GM23338 (cell line): ENCODE measurements at regions not wholly inside any gene's neighbourhood (a gene's known extent, or its start where the extent isn't known, plus 50 kb on each side); places are given as distances from the start of the nearest gene placed in this dataset.

ENCODE experiments used
- ATAC-seq: fragments of 200-7000 bp; cut with Tn5 transposase; 3 replicates; pipeline ENCODE4 v1.9.1; 2020
- DNase-seq: peaks from one replicate; pipeline ENCODE4 v3.0.0-alpha.2; 2015; ENCODE audit warnings: low spot score
- H2AFZ ChIP-seq: fragments of 200-600 bp; sonication (generic); 2 replicates; pipeline ENCODE4 v1.8.0; 2016; ENCODE audit warnings: antibody characterized with exemption, mild to moderate bottlenecking, moderate library complexity
- H3F3A ChIP-seq: fragments of 200-600 bp; sonication (generic); replicated peaks from 2 replicates; pipeline ENCODE4 v1.8.0; 2017; ENCODE audit warnings: antibody characterized with exemption, mixed run types, low read depth
- H3K27ac ChIP-seq: fragments of 200-600 bp; sonication (generic); 2 replicates; pipeline ENCODE4 v1.6.1; 2016; ENCODE audit warnings: low read depth
- H3K27me3 ChIP-seq: fragments of 200-600 bp; sonication (generic); 2 replicates; pipeline ENCODE4 v1.8.0; 2016; ENCODE audit warnings: mild to moderate bottlenecking, mixed run types, moderate library complexity; ENCODE audit not compliant: insufficient read depth
- H3K36me3 ChIP-seq: fragments of 200-600 bp; sonication (generic); 2 replicates; pipeline ENCODE4 v1.8.0; 2016; ENCODE audit warnings: mild to moderate bottlenecking; ENCODE audit not compliant: insufficient read depth
- H3K4me1 ChIP-seq: fragments of 200-600 bp; sonication (generic); 2 replicates; pipeline ENCODE4 v1.8.0; 2016; ENCODE audit warnings: mild to moderate bottlenecking, moderate library complexity; ENCODE audit not compliant: insufficient read depth
- H3K4me2 ChIP-seq: fragments of 200-600 bp; sonication (generic); 2 replicates; pipeline ENCODE4 v1.7.1; 2017; ENCODE audit warnings: mixed run types
- H3K4me3 ChIP-seq: fragments of 200-600 bp; sonication (generic); 2 replicates; pipeline ENCODE4 v1.6.1; 2016; ENCODE audit warnings: mixed run types
- H3K79me2 ChIP-seq: fragments of 200-600 bp; sonication (generic); replicated peaks from 2 replicates; pipeline ENCODE4 v1.8.0; 2017; ENCODE audit warnings: mild to moderate bottlenecking; ENCODE audit not compliant: insufficient read depth
- H3K9me2 ChIP-seq: fragments of 200-600 bp; sonication (generic); 2 replicates; pipeline ENCODE4 v1.8.0; 2017; ENCODE audit not compliant: insufficient read depth
- H4K20me1 ChIP-seq: fragments of 200-600 bp; sonication (generic); replicated peaks from 2 replicates; pipeline ENCODE4 v1.8.0; 2017; ENCODE audit warnings: mild to moderate bottlenecking; ENCODE audit not compliant: insufficient read depth
- H3K27ac Mint-ChIP-seq: 2 replicates; pipeline ENCODE4 v1.8.0; 2020; ENCODE audit warnings: inconsistent platforms, mild to moderate bottlenecking, moderate library complexity, mixed read lengths
- H3K27me3 Mint-ChIP-seq: 3 replicates; pipeline ENCODE4 v1.8.0; 2022; ENCODE audit warnings: low read depth, mild to moderate bottlenecking, moderate library complexity, mixed read lengths, inconsistent platforms; ENCODE audit not compliant: insufficient read depth, poor library complexity
- H3K36me3 Mint-ChIP-seq: 3 replicates; pipeline ENCODE4 v1.8.0; 2021; ENCODE audit warnings: low read depth, mild to moderate bottlenecking, inconsistent platforms, moderate library complexity, mixed read lengths
- H3K4me1 Mint-ChIP-seq: 3 replicates; pipeline ENCODE4 v1.8.0; 2020; ENCODE audit warnings: mild to moderate bottlenecking, inconsistent platforms, mixed read lengths
- H3K4me3 Mint-ChIP-seq: 3 replicates; pipeline ENCODE4 v1.8.0; 2021; ENCODE audit warnings: moderate library complexity, mild to moderate bottlenecking, inconsistent platforms, mixed read lengths
- H3K9me3 Mint-ChIP-seq: 3 replicates; pipeline ENCODE4 v1.8.0; 2020; ENCODE audit warnings: moderate library complexity, mild to moderate bottlenecking, inconsistent platforms, mixed read lengths
- CREB1 ChIP-seq: fragments of 250-450 bp; sonication (Bioruptor Pico); IDR thresholded peaks from 2 replicates; pipeline ENCODE4 v1.5.0; 2020; ENCODE audit warnings: low read depth, mild to moderate bottlenecking, moderate library complexity
- EZH2 ChIP-seq: fragments of 200-600 bp; sonication (generic); IDR thresholded peaks from one replicate; pipeline ENCODE4 v1.8.0; 2017; ENCODE audit warnings: antibody characterized with exemption, mild to moderate bottlenecking, low read depth; ENCODE audit not compliant: unreplicated experiment
- EZH2phosphoT487 ChIP-seq: fragments of 200-600 bp; sonication (generic); IDR thresholded peaks from one replicate; pipeline ENCODE4 v1.8.1; 2018; ENCODE audit warnings: antibody characterized with exemption; ENCODE audit not compliant: unreplicated experiment
- JUNB ChIP-seq: IDR thresholded peaks from one replicate; pipeline ENCODE4 v1.6.1; 2016; ENCODE audit warnings: antibody characterized with exemption; ENCODE audit not compliant: unreplicated experiment
- NANOG ChIP-seq: IDR thresholded peaks from 2 replicates; pipeline ENCODE4 v1.6.1; 2016; ENCODE audit warnings: antibody characterized with exemption, borderline replicate concordance
- POLR2AphosphoS5 ChIP-seq: IDR thresholded peaks from 2 replicates; pipeline ENCODE4 v1.6.1; 2016; ENCODE audit warnings: antibody characterized with exemption, low read depth
- STAT1 ChIP-seq: IDR thresholded peaks from one replicate; pipeline ENCODE4 v1.6.1; 2016; ENCODE audit warnings: antibody characterized with exemption; ENCODE audit not compliant: unreplicated experiment
- ZNF114 ChIP-seq: fragments of 250-450 bp; sonication (Bioruptor Pico); IDR thresholded peaks from 2 replicates; pipeline ENCODE4 v1.5.0; 2020; ENCODE audit warnings: mild to moderate bottlenecking, moderate library complexity
- ZNF331 ChIP-seq: fragments of 250-450 bp; sonication (Bioruptor Pico); IDR thresholded peaks from 2 replicates; pipeline ENCODE4 v1.5.0; 2020; ENCODE audit warnings: low read depth, mild to moderate bottlenecking, moderate library complexity
- TF ChIP-seq, protein P1 (sequence below): IDR thresholded peaks from 2 replicates; pipeline ENCODE4 v1.6.1; 2016; ENCODE audit warnings: antibody characterized with exemption
- TF ChIP-seq, protein P2 (sequence below): fragments of 250-450 bp; sonication (Bioruptor Pico); IDR thresholded peaks from 2 replicates; pipeline ENCODE4 v1.5.0; 2020; ENCODE audit warnings: mild to moderate bottlenecking, moderate library complexity
- TF ChIP-seq, protein P3 (sequence below): IDR thresholded peaks from one replicate; pipeline ENCODE4 v1.6.1; 2018; ENCODE audit warnings: antibody characterized with exemption; ENCODE audit not compliant: unreplicated experiment

DNA sequence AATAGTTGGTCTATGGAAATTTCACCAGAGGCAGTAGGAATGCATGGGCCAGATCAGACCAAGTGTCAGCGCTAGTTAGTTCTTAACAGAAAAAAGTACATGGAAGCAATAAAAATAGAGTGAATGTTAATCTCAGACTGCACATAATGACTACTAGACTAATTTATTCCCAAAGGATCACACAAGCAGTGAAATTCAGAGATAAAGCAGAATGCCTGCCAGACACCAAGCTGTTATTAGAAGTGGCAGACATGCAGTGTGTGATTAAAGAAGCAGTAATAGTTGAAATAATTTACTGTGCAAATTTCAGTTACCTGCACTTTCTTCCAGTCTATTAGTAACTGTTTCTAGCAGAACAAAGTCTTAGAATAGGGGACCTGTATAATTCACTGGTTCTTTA is 1024.2 kb downstream of the CDH9 start:
- no peak overlapping the region for H3K4me3 ChIP-seq
- Mint-ChIP-seq H3K36me3 (no peaks in the 10 kb centered on the region), H3K4me1 (no peaks in the 10 kb centered on the region), H3K9me3 (no peaks in the 10 kb centered on the region), H3K27ac (no peak overlapping the region), H3K4me3 (no peak overlapping the region), H3K27me3 (no peaks in the 10 kb centered on the region)
- no peaks in the 10 kb centered on the region for H4K20me1 ChIP-seq
- DNase-seq = no peak
- no peaks in the 10 kb centered on the region for H3K9me2 ChIP-seq
- H2AFZ ChIP-seq = no peak overlapping the region
- no peaks in the 10 kb centered on the region for H3F3A ChIP-seq
- H3K4me2 ChIP-seq = no peak overlapping the region
- no peaks in the 10 kb centered on the region for H3K27me3 ChIP-seq
- ATAC-seq = no peak
- H3K27ac ChIP-seq = no peak overlapping the region
- no peaks in the 10 kb centered on the region for H3K4me1 ChIP-seq
- no peaks in the 10 kb centered on the region for H3K79me2 ChIP-seq
- H3K36me3 ChIP-seq = no peaks in the 10 kb centered on the region
- TF ChIP-seq STAT1 = no peak

DNA sequence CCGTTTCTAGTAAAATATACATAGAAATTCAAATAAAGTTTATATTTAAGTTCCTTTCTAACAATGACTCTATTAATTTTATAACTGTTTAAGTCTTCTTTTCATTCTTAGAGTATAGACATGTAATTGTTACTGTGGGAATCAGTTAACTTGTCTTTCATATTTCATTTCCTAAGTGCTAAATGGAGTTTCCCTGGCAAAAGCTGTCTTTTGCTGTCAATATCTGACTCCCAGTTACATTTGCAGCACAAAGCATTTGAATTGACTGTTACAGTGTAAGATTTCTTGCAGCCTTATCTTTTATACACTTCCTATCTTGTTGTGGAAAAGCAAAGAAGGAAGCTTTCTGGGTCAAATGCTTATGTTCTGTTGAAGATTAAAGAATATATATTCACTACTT is 1026.3 kb downstream of the CDH9 start:
- no peaks in the 10 kb centered on the region for H3F3A ChIP-seq
- H3K27me3 ChIP-seq = no peaks in the 10 kb centered on the region
- no peak overlapping the region for H2AFZ ChIP-seq
- no peaks in the 10 kb centered on the region for H3K79me2 ChIP-seq
- H3K27ac Mint-ChIP-seq = no peak overlapping the region
- TF ChIP-seq POLR2AphosphoS5 (no peak), ZNF331 (CRISPR knock-in tag) (no peak), STAT1 (no peak), EZH2phosphoT487 (no peak), JUNB (no peak), EZH2 (no peak), CREB1 (CRISPR knock-in tag) (no peak), NANOG (no peak), ZNF114 (no peak)
- TF ChIP-seq, protein P1, sequence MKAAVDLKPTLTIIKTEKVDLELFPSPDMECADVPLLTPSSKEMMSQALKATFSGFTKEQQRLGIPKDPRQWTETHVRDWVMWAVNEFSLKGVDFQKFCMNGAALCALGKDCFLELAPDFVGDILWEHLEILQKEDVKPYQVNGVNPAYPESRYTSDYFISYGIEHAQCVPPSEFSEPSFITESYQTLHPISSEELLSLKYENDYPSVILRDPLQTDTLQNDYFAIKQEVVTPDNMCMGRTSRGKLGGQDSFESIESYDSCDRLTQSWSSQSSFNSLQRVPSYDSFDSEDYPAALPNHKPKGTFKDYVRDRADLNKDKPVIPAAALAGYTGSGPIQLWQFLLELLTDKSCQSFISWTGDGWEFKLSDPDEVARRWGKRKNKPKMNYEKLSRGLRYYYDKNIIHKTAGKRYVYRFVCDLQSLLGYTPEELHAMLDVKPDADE = no peak
- TF ChIP-seq, protein P2, sequence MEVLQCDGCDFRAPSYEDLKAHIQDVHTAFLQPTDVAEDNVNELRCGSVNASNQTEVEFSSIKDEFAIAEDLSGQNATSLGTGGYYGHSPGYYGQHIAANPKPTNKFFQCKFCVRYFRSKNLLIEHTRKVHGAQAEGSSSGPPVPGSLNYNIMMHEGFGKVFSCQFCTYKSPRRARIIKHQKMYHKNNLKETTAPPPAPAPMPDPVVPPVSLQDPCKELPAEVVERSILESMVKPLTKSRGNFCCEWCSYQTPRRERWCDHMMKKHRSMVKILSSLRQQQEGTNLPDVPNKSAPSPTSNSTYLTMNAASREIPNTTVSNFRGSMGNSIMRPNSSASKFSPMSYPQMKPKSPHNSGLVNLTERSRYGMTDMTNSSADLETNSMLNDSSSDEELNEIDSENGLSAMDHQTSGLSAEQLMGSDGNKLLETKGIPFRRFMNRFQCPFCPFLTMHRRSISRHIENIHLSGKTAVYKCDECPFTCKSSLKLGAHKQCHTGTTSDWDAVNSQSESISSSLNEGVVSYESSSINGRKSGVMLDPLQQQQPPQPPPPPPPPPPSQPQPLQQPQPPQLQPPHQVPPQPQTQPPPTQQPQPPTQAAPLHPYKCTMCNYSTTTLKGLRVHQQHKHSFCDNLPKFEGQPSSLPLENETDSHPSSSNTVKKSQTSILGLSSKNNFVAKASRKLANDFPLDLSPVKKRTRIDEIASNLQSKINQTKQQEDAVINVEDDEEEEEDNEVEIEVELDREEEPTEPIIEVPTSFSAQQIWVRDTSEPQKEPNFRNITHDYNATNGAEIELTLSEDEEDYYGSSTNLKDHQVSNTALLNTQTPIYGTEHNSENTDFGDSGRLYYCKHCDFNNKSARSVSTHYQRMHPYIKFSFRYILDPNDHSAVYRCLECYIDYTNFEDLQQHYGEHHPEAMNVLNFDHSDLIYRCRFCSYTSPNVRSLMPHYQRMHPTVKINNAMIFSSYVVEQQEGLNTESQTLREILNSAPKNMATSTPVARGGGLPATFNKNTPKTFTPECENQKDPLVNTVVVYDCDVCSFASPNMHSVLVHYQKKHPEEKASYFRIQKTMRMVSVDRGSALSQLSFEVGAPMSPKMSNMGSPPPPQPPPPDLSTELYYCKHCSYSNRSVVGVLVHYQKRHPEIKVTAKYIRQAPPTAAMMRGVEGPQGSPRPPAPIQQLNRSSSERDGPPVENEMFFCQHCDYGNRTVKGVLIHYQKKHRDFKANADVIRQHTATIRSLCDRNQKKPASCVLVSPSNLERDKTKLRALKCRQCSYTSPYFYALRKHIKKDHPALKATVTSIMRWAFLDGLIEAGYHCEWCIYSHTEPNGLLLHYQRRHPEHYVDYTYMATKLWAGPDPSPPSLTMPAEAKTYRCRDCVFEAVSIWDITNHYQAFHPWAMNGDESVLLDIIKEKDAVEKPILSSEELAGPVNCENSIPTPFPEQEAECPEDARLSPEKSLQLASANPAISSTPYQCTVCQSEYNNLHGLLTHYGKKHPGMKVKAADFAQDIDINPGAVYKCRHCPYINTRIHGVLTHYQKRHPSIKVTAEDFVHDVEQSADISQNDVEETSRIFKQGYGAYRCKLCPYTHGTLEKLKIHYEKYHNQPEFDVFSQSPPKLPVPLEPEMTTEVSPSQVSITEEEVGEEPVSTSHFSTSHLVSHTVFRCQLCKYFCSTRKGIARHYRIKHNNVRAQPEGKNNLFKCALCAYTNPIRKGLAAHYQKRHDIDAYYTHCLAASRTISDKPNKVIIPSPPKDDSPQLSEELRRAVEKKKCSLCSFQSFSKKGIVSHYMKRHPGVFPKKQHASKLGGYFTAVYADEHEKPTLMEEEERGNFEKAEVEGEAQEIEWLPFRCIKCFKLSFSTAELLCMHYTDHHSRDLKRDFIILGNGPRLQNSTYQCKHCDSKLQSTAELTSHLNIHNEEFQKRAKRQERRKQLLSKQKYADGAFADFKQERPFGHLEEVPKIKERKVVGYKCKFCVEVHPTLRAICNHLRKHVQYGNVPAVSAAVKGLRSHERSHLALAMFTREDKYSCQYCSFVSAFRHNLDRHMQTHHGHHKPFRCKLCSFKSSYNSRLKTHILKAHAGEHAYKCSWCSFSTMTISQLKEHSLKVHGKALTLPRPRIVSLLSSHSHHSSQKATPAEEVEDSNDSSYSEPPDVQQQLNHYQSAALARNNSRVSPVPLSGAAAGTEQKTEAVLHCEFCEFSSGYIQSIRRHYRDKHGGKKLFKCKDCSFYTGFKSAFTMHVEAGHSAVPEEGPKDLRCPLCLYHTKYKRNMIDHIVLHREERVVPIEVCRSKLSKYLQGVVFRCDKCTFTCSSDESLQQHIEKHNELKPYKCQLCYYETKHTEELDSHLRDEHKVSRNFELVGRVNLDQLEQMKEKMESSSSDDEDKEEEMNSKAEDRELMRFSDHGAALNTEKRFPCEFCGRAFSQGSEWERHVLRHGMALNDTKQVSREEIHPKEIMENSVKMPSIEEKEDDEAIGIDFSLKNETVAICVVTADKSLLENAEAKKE (CRISPR knock-in tag) = no peak
- TF ChIP-seq, protein P3, sequence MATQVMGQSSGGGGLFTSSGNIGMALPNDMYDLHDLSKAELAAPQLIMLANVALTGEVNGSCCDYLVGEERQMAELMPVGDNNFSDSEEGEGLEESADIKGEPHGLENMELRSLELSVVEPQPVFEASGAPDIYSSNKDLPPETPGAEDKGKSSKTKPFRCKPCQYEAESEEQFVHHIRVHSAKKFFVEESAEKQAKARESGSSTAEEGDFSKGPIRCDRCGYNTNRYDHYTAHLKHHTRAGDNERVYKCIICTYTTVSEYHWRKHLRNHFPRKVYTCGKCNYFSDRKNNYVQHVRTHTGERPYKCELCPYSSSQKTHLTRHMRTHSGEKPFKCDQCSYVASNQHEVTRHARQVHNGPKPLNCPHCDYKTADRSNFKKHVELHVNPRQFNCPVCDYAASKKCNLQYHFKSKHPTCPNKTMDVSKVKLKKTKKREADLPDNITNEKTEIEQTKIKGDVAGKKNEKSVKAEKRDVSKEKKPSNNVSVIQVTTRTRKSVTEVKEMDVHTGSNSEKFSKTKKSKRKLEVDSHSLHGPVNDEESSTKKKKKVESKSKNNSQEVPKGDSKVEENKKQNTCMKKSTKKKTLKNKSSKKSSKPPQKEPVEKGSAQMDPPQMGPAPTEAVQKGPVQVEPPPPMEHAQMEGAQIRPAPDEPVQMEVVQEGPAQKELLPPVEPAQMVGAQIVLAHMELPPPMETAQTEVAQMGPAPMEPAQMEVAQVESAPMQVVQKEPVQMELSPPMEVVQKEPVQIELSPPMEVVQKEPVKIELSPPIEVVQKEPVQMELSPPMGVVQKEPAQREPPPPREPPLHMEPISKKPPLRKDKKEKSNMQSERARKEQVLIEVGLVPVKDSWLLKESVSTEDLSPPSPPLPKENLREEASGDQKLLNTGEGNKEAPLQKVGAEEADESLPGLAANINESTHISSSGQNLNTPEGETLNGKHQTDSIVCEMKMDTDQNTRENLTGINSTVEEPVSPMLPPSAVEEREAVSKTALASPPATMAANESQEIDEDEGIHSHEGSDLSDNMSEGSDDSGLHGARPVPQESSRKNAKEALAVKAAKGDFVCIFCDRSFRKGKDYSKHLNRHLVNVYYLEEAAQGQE = no peak
- ATAC-seq (no peak), DNase-seq (no peak)
- H3K4me1 Mint-ChIP-seq = no peaks in the 10 kb centered on the region
- no peak overlapping the region for H3K4me3 ChIP-seq
- H3K4me1 ChIP-seq = no peaks in the 10 kb centered on the region
- H4K20me1 ChIP-seq = no peaks in the 10 kb centered on the region
- H3K27ac ChIP-seq = no peak overlapping the region
- H3K36me3 ChIP-seq = no peaks in the 10 kb centered on the region
- H3K4me2 ChIP-seq = no peak overlapping the region
- no peaks in the 10 kb centered on the region for H3K9me3 Mint-ChIP-seq
- H3K27me3 Mint-ChIP-seq = no peaks in the 10 kb centered on the region
- no peaks in the 10 kb centered on the region for H3K9me2 ChIP-seq
- no peak overlapping the region for H3K4me3 Mint-ChIP-seq
- no peaks in the 10 kb centered on the region for H3K36me3 Mint-ChIP-seq
